ENCODE measurements at regions not wholly inside any gene's neighbourhood (a gene's known extent, or its start where the extent isn't known, plus 50 kb on each side); places are given as distances from the start of the nearest gene placed in this dataset.
"Not testable (repeated sequence)": the region's sequence is repeated elsewhere in the genome, so short reads cannot be mapped to it uniquely, and the experiment has no call there.

GRCh38 chrX:89539150-89539549 lies 382.6 kb upstream of the TGIF2LX start:
- not testable (repeated sequence) for H3K4me1 ChIP-seq (ENCODE audit: insufficient read depth); H3K4me2 ChIP-seq; H2AFZ ChIP-seq; H3K27me3 ChIP-seq; DNase-seq (ENCODE audit: low spot score); H3K9me2 ChIP-seq (replicated peaks; ENCODE audit: insufficient read depth); H3K36me3 ChIP-seq (replicated peaks; ENCODE audit: insufficient read depth, low read depth); H3K4me3 ChIP-seq; H4K20me1 ChIP-seq (ENCODE audit: insufficient read depth, poor library complexity, severe bottlenecking); H3K79me2 ChIP-seq; H3K9me3 ChIP-seq (ENCODE audit: low read depth); H3K27ac ChIP-seq
- 89% methylated on average over 5 of the region's 5 CpGs for WGBS (ENCODE audit: low lambda C conversion rate, missing lambda C conversion rate)

- H3K4me1 ChIP-seq (ENCODE audit: insufficient read depth); H3K79me2 ChIP-seq; H3K4me2 ChIP-seq; DNase-seq (ENCODE audit: low spot score); H2AFZ ChIP-seq; H3K4me3 ChIP-seq; H3K27ac ChIP-seq; H3K36me3 ChIP-seq (replicated peaks; ENCODE audit: insufficient read depth, low read depth); H4K20me1 ChIP-seq (ENCODE audit: insufficient read depth, poor library complexity, severe bottlenecking); H3K9me2 ChIP-seq (replicated peaks; ENCODE audit: insufficient read depth); H3K9me3 ChIP-seq (ENCODE audit: low read depth); H3K27me3 ChIP-seq: not testable (repeated sequence)
- 85% methylated on average over 3 of the region's 3 CpGs for WGBS (ENCODE audit: low lambda C conversion rate, missing lambda C conversion rate)
Observed at GRCh38 chrX:89557146-89557545, 364.6 kb upstream of the TGIF2LX start.

GRCh38 chrX:89562079-89562478 lies 359.6 kb upstream of the TGIF2LX start:
- H3K27ac ChIP-seq; H3K9me2 ChIP-seq (replicated peaks; ENCODE audit: insufficient read depth); DNase-seq (ENCODE audit: low spot score); H4K20me1 ChIP-seq (ENCODE audit: insufficient read depth, poor library complexity, severe bottlenecking); H3K36me3 ChIP-seq (replicated peaks; ENCODE audit: insufficient read depth, low read depth); H3K4me1 ChIP-seq (ENCODE audit: insufficient read depth); H3K79me2 ChIP-seq; H3K4me3 ChIP-seq; H3K27me3 ChIP-seq; H2AFZ ChIP-seq; H3K4me2 ChIP-seq; H3K9me3 ChIP-seq (ENCODE audit: low read depth): not testable (repeated sequence)
- WGBS (ENCODE audit: low lambda C conversion rate, missing lambda C conversion rate), result 67% methylated on average over 4 of the region's 4 CpGs

GRCh38 chrX:89563107-89563506 lies 358.6 kb upstream of the TGIF2LX start:
- H3K4me1 ChIP-seq (ENCODE audit: insufficient read depth); H2AFZ ChIP-seq; H4K20me1 ChIP-seq (ENCODE audit: insufficient read depth, poor library complexity, severe bottlenecking); H3K79me2 ChIP-seq; H3K36me3 ChIP-seq (replicated peaks; ENCODE audit: insufficient read depth, low read depth); DNase-seq (ENCODE audit: low spot score); H3K9me3 ChIP-seq (ENCODE audit: low read depth); H3K9me2 ChIP-seq (replicated peaks; ENCODE audit: insufficient read depth); H3K27ac ChIP-seq; H3K4me2 ChIP-seq; H3K27me3 ChIP-seq; H3K4me3 ChIP-seq: not testable (repeated sequence)
- WGBS (ENCODE audit: low lambda C conversion rate, missing lambda C conversion rate), result 93% methylated on average over 6 of the region's 6 CpGs

- H3K9me3 ChIP-seq (ENCODE audit: low read depth); H3K27ac ChIP-seq; H3K27me3 ChIP-seq; H3K4me2 ChIP-seq; H3K4me1 ChIP-seq (ENCODE audit: insufficient read depth); H3K9me2 ChIP-seq (replicated peaks; ENCODE audit: insufficient read depth); DNase-seq (ENCODE audit: low spot score); H3K36me3 ChIP-seq (replicated peaks; ENCODE audit: insufficient read depth, low read depth); H2AFZ ChIP-seq; H4K20me1 ChIP-seq (ENCODE audit: insufficient read depth, poor library complexity, severe bottlenecking); H3K4me3 ChIP-seq; H3K79me2 ChIP-seq: not testable (repeated sequence)
Observed at GRCh38 chrX:89567787-89568186, 353.9 kb upstream of the TGIF2LX start.

GRCh38 chrX:89581868-89582267 lies 339.8 kb upstream of the TGIF2LX start:
- not testable (repeated sequence) for H3K4me1 ChIP-seq (ENCODE audit: insufficient read depth); H4K20me1 ChIP-seq (ENCODE audit: insufficient read depth, poor library complexity, severe bottlenecking); H3K79me2 ChIP-seq

GRCh38 chrX:89631858-89632257 lies 289.9 kb upstream of the TGIF2LX start:
- H3K79me2 ChIP-seq; H3K4me2 ChIP-seq; H3K36me3 ChIP-seq (replicated peaks; ENCODE audit: insufficient read depth, low read depth); H3K9me2 ChIP-seq (replicated peaks; ENCODE audit: insufficient read depth); H3K9me3 ChIP-seq (ENCODE audit: low read depth); H4K20me1 ChIP-seq (ENCODE audit: insufficient read depth, poor library complexity, severe bottlenecking); DNase-seq (ENCODE audit: low spot score); H3K4me3 ChIP-seq; H3K27me3 ChIP-seq; H3K4me1 ChIP-seq (ENCODE audit: insufficient read depth); H2AFZ ChIP-seq; H3K27ac ChIP-seq: not testable (repeated sequence)
- 84% methylated on average over 2 of the region's 2 CpGs for WGBS (ENCODE audit: low lambda C conversion rate, missing lambda C conversion rate)

More at GRCh38 chrX:89581868-89582267, 339.8 kb upstream of the TGIF2LX start:
- not testable (repeated sequence) for H3K9me3 ChIP-seq (ENCODE audit: low read depth); H2AFZ ChIP-seq; H3K27me3 ChIP-seq; DNase-seq (ENCODE audit: low spot score); H3K4me3 ChIP-seq; H3K27ac ChIP-seq; H3K36me3 ChIP-seq (replicated peaks; ENCODE audit: insufficient read depth, low read depth); H3K4me2 ChIP-seq; H3K9me2 ChIP-seq (replicated peaks; ENCODE audit: insufficient read depth)
- WGBS (ENCODE audit: low lambda C conversion rate, missing lambda C conversion rate), result 70% methylated on average over 4 of the region's 4 CpGs

GRCh38 chrX:89635887-89636286 lies 285.8 kb upstream of the TGIF2LX start:
- not testable (repeated sequence) for H4K20me1 ChIP-seq (ENCODE audit: insufficient read depth, poor library complexity, severe bottlenecking); H3K27ac ChIP-seq; H3K4me3 ChIP-seq; H3K9me3 ChIP-seq (ENCODE audit: low read depth); H3K9me2 ChIP-seq (replicated peaks; ENCODE audit: insufficient read depth); H3K4me1 ChIP-seq (ENCODE audit: insufficient read depth); H3K27me3 ChIP-seq; H3K36me3 ChIP-seq (replicated peaks; ENCODE audit: insufficient read depth, low read depth); H3K4me2 ChIP-seq; H2AFZ ChIP-seq; H3K79me2 ChIP-seq
- WGBS (ENCODE audit: low lambda C conversion rate, missing lambda C conversion rate), result 61% methylated on average over 4 of the region's 4 CpGs
- peak; percentile 6 for DNase-seq (ENCODE audit: low spot score)

- H3K9me3 ChIP-seq (ENCODE audit: low read depth); H4K20me1 ChIP-seq (ENCODE audit: insufficient read depth, poor library complexity, severe bottlenecking); H3K36me3 ChIP-seq (replicated peaks; ENCODE audit: insufficient read depth, low read depth); H3K4me2 ChIP-seq; H3K27me3 ChIP-seq; H3K4me1 ChIP-seq (ENCODE audit: insufficient read depth); H3K27ac ChIP-seq; H3K9me2 ChIP-seq (replicated peaks; ENCODE audit: insufficient read depth); DNase-seq (ENCODE audit: low spot score); H3K79me2 ChIP-seq; H3K4me3 ChIP-seq; H2AFZ ChIP-seq: not testable (repeated sequence)
- WGBS (ENCODE audit: low lambda C conversion rate, missing lambda C conversion rate), result 92% methylated on average over 1 of the region's 1 CpG
Observed at GRCh38 chrX:89658662-89659061, 263.0 kb upstream of the TGIF2LX start.

- H3K79me2 ChIP-seq; H3K9me2 ChIP-seq (replicated peaks; ENCODE audit: insufficient read depth); H4K20me1 ChIP-seq (ENCODE audit: insufficient read depth, poor library complexity, severe bottlenecking); H3K4me2 ChIP-seq; H3K4me3 ChIP-seq; H3K27ac ChIP-seq; H3K9me3 ChIP-seq (ENCODE audit: low read depth); H3K4me1 ChIP-seq (ENCODE audit: insufficient read depth); H3K36me3 ChIP-seq (replicated peaks; ENCODE audit: insufficient read depth, low read depth); DNase-seq (ENCODE audit: low spot score); H3K27me3 ChIP-seq; H2AFZ ChIP-seq: not testable (repeated sequence)
- no CpG with 5 or more reads among the region's 1 CpG for WGBS (ENCODE audit: low lambda C conversion rate, missing lambda C conversion rate)
Observed at GRCh38 chrX:89706481-89706880, 215.2 kb upstream of the TGIF2LX start.

Measured in hepatocyte (in vitro differentiated cells).